Urinary bladder (tissue), 3 donors: ENCODE measurements at regions not wholly inside any gene's neighbourhood (a gene's known extent, or its start where the extent isn't known, plus 50 kb on each side); places are given as distances from the start of the nearest gene placed in this dataset.
"Not testable (repeated sequence)": the region's sequence is repeated elsewhere in the genome, so short reads cannot be mapped to it uniquely, and the experiment has no call there.

Source experiments
- DNase-seq: peaks from one replicate; pipeline ENCODE4 v3.0.0-alpha.2; 2015; ENCODE audit errors: extremely low spot score
- H3K27ac ChIP-seq: one replicate; pipeline ENCODE4 v1.5.1; 2013; ENCODE audit warnings: low read depth, mild to moderate bottlenecking, moderate library complexity
- H3K36me3 ChIP-seq: one replicate; pipeline ENCODE4 v1.6.1; 2013; ENCODE audit warnings: mild to moderate bottlenecking, moderate library complexity; ENCODE audit not compliant: insufficient read depth
- H3K4me1 ChIP-seq: one replicate; pipeline ENCODE4 v1.6.1; 2013; ENCODE audit warnings: mild to moderate bottlenecking, moderate library complexity; ENCODE audit not compliant: insufficient read depth
- H3K4me3 ChIP-seq: one replicate; pipeline ENCODE4 v1.5.1; 2013; ENCODE audit warnings: low read depth, low read length
- WGBS: extraction: QIAGEN DNeasy Blood & Tissue Kit; methylation state at CpG from one replicate; pipeline ENCODE4 v1.1.7; 2013; 5-methylcytosine and 5-hydroxymethylcytosine counted together
- donor health status: healthy with polysubstance abuse.
- donor health status: healthy.

- no peak overlapping the region for H3K27ac ChIP-seq
- no peaks in the 10 kb centered on the region for H3K36me3 ChIP-seq
- no peaks in the 10 kb centered on the region for H3K4me1 ChIP-seq
- 64% methylated on average over 3 of the region's 3 CpGs for WGBS
- H3K4me3 ChIP-seq: no peak overlapping the region
- DNase-seq: no peak
Observed at GRCh38 chr5:38607396-38607795, 51.0 kb upstream of the LIFR start.

- 76% methylated on average over 5 of the region's 5 CpGs for WGBS
- H3K4me1 ChIP-seq: no peaks in the 10 kb centered on the region
- no peaks in the 10 kb centered on the region for H3K36me3 ChIP-seq
- no peak overlapping the region for H3K4me3 ChIP-seq
- H3K27ac ChIP-seq: no peak overlapping the region
- DNase-seq: no peak
Observed at GRCh38 chr5:38607930-38608564, 51.6 kb upstream of the LIFR start.

- Histone ChIP-seq H3K27ac (no peak overlapping the region), H3K4me3 (no peak overlapping the region), H3K4me1 (no peaks in the 10 kb centered on the region), H3K36me3 (no peaks in the 10 kb centered on the region)
- 81% methylated on average over 1 of the region's 1 CpG for WGBS
- DNase-seq: no peak
Observed at GRCh38 chr5:38608874-38609273, 52.4 kb upstream of the LIFR start.

- DNase-seq: no peak
- Histone ChIP-seq H3K27ac (no peak overlapping the region), H3K4me3 (no peak overlapping the region), H3K4me1 (no peaks in the 10 kb centered on the region), H3K36me3 (no peaks in the 10 kb centered on the region)
Observed at GRCh38 chr5:38612851-38613250, 56.4 kb upstream of the LIFR start.

GRCh38 chr5:38613490-38613889, 57.0 kb upstream of the LIFR start:
- DNase-seq: no peak
- no peak overlapping the region for H3K27ac ChIP-seq
- WGBS: 69% methylated on average over 3 of the region's 3 CpGs
- no peaks in the 10 kb centered on the region for H3K36me3 ChIP-seq
- no peaks in the 10 kb centered on the region for H3K4me1 ChIP-seq
- no peak overlapping the region for H3K4me3 ChIP-seq

GRCh38 chr5:38613992-38614836, 57.8 kb upstream of the LIFR start:
- H3K27ac ChIP-seq: no peak overlapping the region
- no peak overlapping the region for H3K4me3 ChIP-seq
- H3K36me3 ChIP-seq: no peaks in the 10 kb centered on the region
- WGBS: 79% methylated on average over 5 of the region's 5 CpGs
- no peak for DNase-seq
- H3K4me1 ChIP-seq: no peaks in the 10 kb centered on the region

- Histone ChIP-seq H3K4me1 (no peaks in the 10 kb centered on the region), H3K4me3 (no peak overlapping the region), H3K36me3 (no peaks in the 10 kb centered on the region), H3K27ac (no peak overlapping the region)
- WGBS: 94% methylated on average over 1 of the region's 1 CpG
- DNase-seq: no peak
Observed at GRCh38 chr5:38615042-38615441, 58.6 kb upstream of the LIFR start.

GRCh38 chr5:38615981-38616451, 59.6 kb upstream of the LIFR start:
- Histone ChIP-seq H3K36me3 (no peaks in the 10 kb centered on the region), H3K27ac (no peak overlapping the region), H3K4me1 (no peaks in the 10 kb centered on the region), H3K4me3 (no peak overlapping the region)
- 47% methylated on average over 3 of the region's 3 CpGs for WGBS
- no peak for DNase-seq

- H3K27ac ChIP-seq: no peak overlapping the region
- no peaks in the 10 kb centered on the region for H3K36me3 ChIP-seq
- WGBS: 98% methylated on average over 1 of the region's 1 CpG
- no peak overlapping the region for H3K4me3 ChIP-seq
- H3K4me1 ChIP-seq: no peaks in the 10 kb centered on the region
- no peak for DNase-seq
Observed at GRCh38 chr5:38618154-38618553, 61.7 kb upstream of the LIFR start.

- no peak overlapping the region for H3K4me3 ChIP-seq
- no peak for DNase-seq
- H3K27ac ChIP-seq: no peak overlapping the region
- no peaks in the 10 kb centered on the region for H3K36me3 ChIP-seq
- no peaks in the 10 kb centered on the region for H3K4me1 ChIP-seq
Observed at GRCh38 chr5:38621331-38621730, 64.9 kb upstream of the LIFR start.

GRCh38 chr5:38621840-38622437, 65.5 kb upstream of the LIFR start:
- no peak overlapping the region for H3K27ac ChIP-seq
- DNase-seq: peak; percentile 84
- WGBS: 48% methylated on average over 3 of the region's 3 CpGs
- no peaks in the 10 kb centered on the region for H3K36me3 ChIP-seq
- H3K4me3 ChIP-seq: no peak overlapping the region
- no peaks in the 10 kb centered on the region for H3K4me1 ChIP-seq

GRCh38 chr5:38622723-38623129, 66.3 kb upstream of the LIFR start:
- Histone ChIP-seq H3K4me1 (no peaks in the 10 kb centered on the region), H3K36me3 (no peaks in the 10 kb centered on the region), H3K4me3 (no peak overlapping the region), H3K27ac (no peak overlapping the region)
- no peak for DNase-seq
- WGBS: 52% methylated on average over 3 of the region's 3 CpGs

GRCh38 chr5:38624541-38624940, 68.1 kb upstream of the LIFR start:
- WGBS: 97% methylated on average over 12 of the region's 12 CpGs
- not testable (repeated sequence) for H3K4me3 ChIP-seq, DNase-seq, H3K36me3 ChIP-seq, H3K27ac ChIP-seq, H3K4me1 ChIP-seq

GRCh38 chr5:38631376-38631775, 74.9 kb upstream of the LIFR start:
- H3K27ac ChIP-seq, H3K36me3 ChIP-seq, H3K4me3 ChIP-seq, H3K4me1 ChIP-seq, DNase-seq: not testable (repeated sequence)
- WGBS: 95% methylated on average over 24 of the region's 24 CpGs
